ENCODE measurements at regions not wholly inside any gene's neighbourhood (a gene's known extent, or its start where the extent isn't known, plus 50 kb on each side); places are given as distances from the start of the nearest gene placed in this dataset.
"Not testable (repeated sequence)": the region's sequence is repeated elsewhere in the genome, so short reads cannot be mapped to it uniquely, and the experiment has no call there.

GRCh38 chr10:114726820-114727271, 68.8 kb upstream of the ABLIM1 start:
- DNase-seq (no peak), ATAC-seq (no peak)
- intact Hi-C loops (cut with micrococcal nuclease), result no loop called here

- intact Hi-C loops (cut with micrococcal nuclease), result no loop called here
- ATAC-seq (no peak), DNase-seq (no peak)
Observed at GRCh38 chr10:114728325-114728724, 70.2 kb upstream of the ABLIM1 start.

- no peak for DNase-seq
- intact Hi-C loops (cut with micrococcal nuclease), result no loop called here
- ATAC-seq, result peak; percentile 21
Observed at GRCh38 chr10:114729103-114729659, 71.1 kb upstream of the ABLIM1 start.

- DNase-seq, result no peak
- intact Hi-C loops (cut with micrococcal nuclease), result no loop called here
- no peak for ATAC-seq
Observed at GRCh38 chr10:114730291-114730690, 72.2 kb upstream of the ABLIM1 start.

GRCh38 chr10:114732931-114733330, 74.9 kb upstream of the ABLIM1 start:
- intact Hi-C loops (cut with micrococcal nuclease), result no loop called here
- no peak for DNase-seq
- ATAC-seq, result no peak

GRCh38 chr10:114735946-114736345, 77.9 kb upstream of the ABLIM1 start:
- DNase-seq, result no peak
- no peak for ATAC-seq
- intact Hi-C loops (cut with micrococcal nuclease), result no loop called here

- DNase-seq (no peak), ATAC-seq (peak; percentile 40)
- intact Hi-C loops (cut with micrococcal nuclease), result no loop called here
Observed at GRCh38 chr10:114743521-114744231, 77.9 kb upstream of the FHIP2A start.

GRCh38 chr10:114746531-114746930, 75.0 kb upstream of the FHIP2A start:
- intact Hi-C loops (cut with micrococcal nuclease), result no loop called here
- DNase-seq, result no peak
- no peak for ATAC-seq

GRCh38 chr10:114748241-114748640, 73.3 kb upstream of the FHIP2A start:
- intact Hi-C loops (cut with micrococcal nuclease), result no loop called here
- DNase-seq, result no peak
- ATAC-seq, result peak; percentile 67

GRCh38 chr10:114749014-114749413, 72.6 kb upstream of the FHIP2A start:
- intact Hi-C loops (cut with micrococcal nuclease), result no loop called here
- DNase-seq (no peak), ATAC-seq (peak; percentile 76)

GRCh38 chr10:114749510-114749909, 72.1 kb upstream of the FHIP2A start:
- peak; percentile 45 for ATAC-seq
- intact Hi-C loops (cut with micrococcal nuclease), result no loop called here
- DNase-seq, result no peak

- no peak for DNase-seq
- intact Hi-C loops (cut with micrococcal nuclease), result no loop called here
- ATAC-seq, result no peak
Observed at GRCh38 chr10:114751856-114752255, 69.7 kb upstream of the FHIP2A start.

GRCh38 chr10:114752570-114752969, 69.0 kb upstream of the FHIP2A start:
- DNase-seq; ATAC-seq; intact Hi-C loops (cut with micrococcal nuclease): not testable (repeated sequence)

- no peak for ATAC-seq
- intact Hi-C loops (cut with micrococcal nuclease), result no loop called here
Observed at GRCh38 chr10:114753126-114753525, 68.5 kb upstream of the FHIP2A start.

GRCh38 chr10:114754445-114755320, 66.9 kb upstream of the FHIP2A start:
- ATAC-seq, result peak; percentile 41
- no peak for DNase-seq
- intact Hi-C loops (cut with micrococcal nuclease), result no loop called here

More at GRCh38 chr10:114753126-114753525, 68.5 kb upstream of the FHIP2A start:
- DNase-seq, result no peak

GRCh38 chr10:114755537-114755936, 66.0 kb upstream of the FHIP2A start:
- intact Hi-C loops (cut with micrococcal nuclease), result no loop called here
- DNase-seq (no peak), ATAC-seq (no peak)

- ATAC-seq (peak; percentile 65), DNase-seq (no peak)
- intact Hi-C loops (cut with micrococcal nuclease), result no loop called here
Observed at GRCh38 chr10:114758331-114758730, 63.2 kb upstream of the FHIP2A start.

GRCh38 chr10:114761205-114762193, 60.1 kb upstream of the FHIP2A start:
- DNase-seq (no peak), ATAC-seq (peak; percentile 53)
- intact Hi-C loops (cut with micrococcal nuclease), result loop anchor here (10.0 kb wide), 1 partner anchor 47 kb away; no protein-coding TSS in a partner anchor

- intact Hi-C loops (cut with micrococcal nuclease), result loop anchor here (10.0 kb wide), 1 partner anchor 48 kb away; no protein-coding TSS in a partner anchor
- DNase-seq (no peak), ATAC-seq (no peak)
Observed at GRCh38 chr10:114762811-114763210, 58.8 kb upstream of the FHIP2A start.

Data from left ventricle myocardium superior (tissue), 1 donor.